LNCaP clone FGC (cell line): ENCODE measurements at regions not wholly inside any gene's neighbourhood (a gene's known extent, or its start where the extent isn't known, plus 50 kb on each side); places are given as distances from the start of the nearest gene placed in this dataset.

ENCODE experiments used
- DNase-seq: peaks from one replicate; pipeline ENCODE4 v3.0.0-alpha.2; 2011; ENCODE audit warnings: low read depth
- H3K4me3 ChIP-seq: 2 replicates; pipeline ENCODE4 v1.5.1; 2011; ENCODE audit warnings: mild to moderate bottlenecking, low read depth, low read length, control low read depth
- CTCF ChIP-seq: IDR thresholded peaks from 2 replicates; pipeline ENCODE4 v1.5.1; 2012; ENCODE audit warnings: mild to moderate bottlenecking; ENCODE audit not compliant: control insufficient read depth, insufficient read depth; ENCODE audit errors: extremely low read depth

- no peak for DNase-seq
- no peak for TF ChIP-seq CTCF
- no peak overlapping the region for H3K4me3 ChIP-seq
Measured at GRCh38 chr16:51940183-51940582, 606.8 kb downstream of the TOX3 start.

DNA sequence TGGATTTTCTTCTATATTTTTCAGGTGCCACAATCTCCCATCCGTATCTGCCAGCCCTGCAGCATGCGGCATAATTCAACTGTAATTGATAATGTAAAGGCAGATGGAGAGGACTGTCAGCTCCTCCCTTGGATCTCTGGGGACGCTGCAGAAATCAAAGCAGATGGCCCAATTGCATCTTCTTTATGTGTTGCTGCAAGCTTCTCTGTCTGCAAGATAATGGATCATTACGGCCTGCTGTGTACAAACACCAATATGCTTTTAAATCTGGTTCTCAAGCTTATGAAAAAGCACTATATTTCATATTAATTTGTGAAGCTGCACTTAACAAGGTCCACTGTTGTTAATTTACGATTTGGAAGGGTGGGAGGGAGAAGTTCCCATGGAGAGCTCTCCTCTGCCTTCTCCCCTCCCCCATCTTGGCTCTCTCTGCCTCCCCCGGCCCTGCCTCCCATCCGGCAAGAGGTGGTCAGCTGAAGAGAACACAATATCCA lies 607.5 kb downstream of the TOX3 start:
- no peak for DNase-seq
- TF ChIP-seq CTCF, result no peak
- H3K4me3 ChIP-seq, result no peak overlapping the region

GRCh38 chr16:51938861-51939260 lies 608.1 kb downstream of the TOX3 start:
- no peak for TF ChIP-seq CTCF
- no peak for DNase-seq
- H3K4me3 ChIP-seq, result no peak overlapping the region

GRCh38 chr16:51937771-51938170 lies 609.2 kb downstream of the TOX3 start:
- no peak for TF ChIP-seq CTCF
- no peak for DNase-seq

DNA sequence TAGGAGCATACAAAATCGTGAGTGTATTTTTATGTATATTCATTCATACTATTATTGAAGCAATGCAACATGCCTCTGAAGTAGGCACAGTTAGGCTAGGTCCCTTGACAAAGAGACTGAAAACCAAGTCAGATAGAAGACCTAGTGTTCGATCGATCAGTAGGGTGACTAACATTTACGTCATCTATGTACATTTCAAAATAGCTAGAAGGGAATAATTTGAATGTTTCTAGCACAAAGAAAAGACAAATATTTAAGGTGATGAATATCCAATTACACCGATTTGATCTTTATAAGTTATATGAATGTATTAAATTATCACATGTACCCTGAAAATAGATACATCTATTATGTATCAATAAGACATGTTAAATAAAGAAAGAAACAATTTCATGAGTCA lies 610.1 kb downstream of the TOX3 start:
- TF ChIP-seq CTCF, result no peak
- no peak overlapping the region for H3K4me3 ChIP-seq
- DNase-seq, result no peak

More at GRCh38 chr16:51937771-51938170, 609.2 kb downstream of the TOX3 start:
- no peak overlapping the region for H3K4me3 ChIP-seq

DNA sequence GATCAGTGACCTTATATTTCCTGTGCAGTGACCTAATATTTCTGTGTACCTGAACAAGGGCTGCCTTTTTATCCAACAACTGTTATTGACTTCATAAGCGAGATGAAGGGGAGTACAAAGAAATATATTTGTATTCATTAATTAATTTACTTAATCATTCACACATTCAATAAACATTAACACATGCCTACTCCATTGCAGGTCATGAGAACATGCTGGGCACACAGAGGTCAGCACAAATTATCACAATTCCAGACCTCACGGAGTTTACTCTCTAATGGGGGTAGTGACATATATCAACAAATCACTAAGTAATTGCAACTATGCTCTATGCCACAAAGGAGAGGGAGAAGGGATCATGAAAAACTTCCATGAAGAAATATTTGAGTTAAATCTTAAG lies 614.6 kb downstream of the TOX3 start:
- no peak for DNase-seq
- no peak for TF ChIP-seq CTCF

GRCh38 chr16:51931653-51932052 lies 615.3 kb downstream of the TOX3 start:
- no peak for TF ChIP-seq CTCF
- no peak overlapping the region for H3K4me3 ChIP-seq
- no peak for DNase-seq

More for the DNA sequence above, 614.6 kb downstream of the TOX3 start:
- H3K4me3 ChIP-seq, result no peak overlapping the region
